ENCODE measurements at regions not wholly inside any gene's neighbourhood (a gene's known extent, or its start where the extent isn't known, plus 50 kb on each side); places are given as distances from the start of the nearest gene placed in this dataset.
A peak's percentile ranks its signal among the peaks of the same experiment; 100 is the strongest.

GRCh38 chr12:27901959-27902358, 70.6 kb downstream of the PTHLH start:
- Histone ChIP-seq H3K4me3 (replicated peaks; ENCODE audit: low read depth, low read length) (no peak overlapping the region), H3K36me3 (ENCODE audit: control insufficient read depth, insufficient read depth, low read length) (no peaks in the 10 kb centered on the region), H3K27me3 (replicated peaks; ENCODE audit: control insufficient read depth, insufficient read depth, low read length) (no peaks in the 10 kb centered on the region)
- DNase-seq (ENCODE audit: extremely low read depth, insufficient read length), result no peak
- TF ChIP-seq CTCF (IDR thresholded peaks at IDR 0.05; ENCODE audit: insufficient read depth, low read length, poor library complexity, severe bottlenecking), result no peak

GRCh38 chr12:27900920-27901879, 71.3 kb downstream of the PTHLH start:
- no peak for TF ChIP-seq CTCF (IDR thresholded peaks at IDR 0.05; ENCODE audit: insufficient read depth, low read length, poor library complexity, severe bottlenecking)
- Histone ChIP-seq H3K4me3 (replicated peaks; ENCODE audit: low read depth, low read length) (no peak overlapping the region), H3K36me3 (ENCODE audit: control insufficient read depth, insufficient read depth, low read length) (no peaks in the 10 kb centered on the region), H3K27me3 (replicated peaks; ENCODE audit: control insufficient read depth, insufficient read depth, low read length) (no peaks in the 10 kb centered on the region)
- no peak for DNase-seq (ENCODE audit: extremely low read depth, insufficient read length)

- Histone ChIP-seq H3K4me3 (replicated peaks; ENCODE audit: low read depth, low read length) (no peak overlapping the region), H3K27me3 (replicated peaks; ENCODE audit: control insufficient read depth, insufficient read depth, low read length) (no peaks in the 10 kb centered on the region), H3K36me3 (ENCODE audit: control insufficient read depth, insufficient read depth, low read length) (no peaks in the 10 kb centered on the region)
- no peak for DNase-seq (ENCODE audit: extremely low read depth, insufficient read length)
- TF ChIP-seq CTCF (IDR thresholded peaks at IDR 0.05; ENCODE audit: insufficient read depth, low read length, poor library complexity, severe bottlenecking), result no peak
Observed at GRCh38 chr12:27899151-27899661, 73.3 kb downstream of the PTHLH start.

GRCh38 chr12:27898022-27898421, 74.5 kb downstream of the PTHLH start:
- no peak for TF ChIP-seq CTCF (IDR thresholded peaks at IDR 0.05; ENCODE audit: insufficient read depth, low read length, poor library complexity, severe bottlenecking)
- Histone ChIP-seq H3K4me3 (replicated peaks; ENCODE audit: low read depth, low read length) (no peak overlapping the region), H3K36me3 (ENCODE audit: control insufficient read depth, insufficient read depth, low read length) (no peaks in the 10 kb centered on the region), H3K27me3 (replicated peaks; ENCODE audit: control insufficient read depth, insufficient read depth, low read length) (no peaks in the 10 kb centered on the region)
- no peak for DNase-seq (ENCODE audit: extremely low read depth, insufficient read length)

- no peak for TF ChIP-seq CTCF (IDR thresholded peaks at IDR 0.05; ENCODE audit: insufficient read depth, low read length, poor library complexity, severe bottlenecking)
- peak; percentile 34 for DNase-seq (ENCODE audit: extremely low read depth, insufficient read length)
- Histone ChIP-seq H3K27me3 (replicated peaks; ENCODE audit: control insufficient read depth, insufficient read depth, low read length) (no peaks in the 10 kb centered on the region), H3K4me3 (replicated peaks; ENCODE audit: low read depth, low read length) (no peak overlapping the region), H3K36me3 (ENCODE audit: control insufficient read depth, insufficient read depth, low read length) (no peaks in the 10 kb centered on the region)
Observed at GRCh38 chr12:27896419-27896990, 76.0 kb downstream of the PTHLH start.
